ENCODE measurements at regions not wholly inside any gene's neighbourhood (a gene's known extent, or its start where the extent isn't known, plus 50 kb on each side); places are given as distances from the start of the nearest gene placed in this dataset.

DNA sequence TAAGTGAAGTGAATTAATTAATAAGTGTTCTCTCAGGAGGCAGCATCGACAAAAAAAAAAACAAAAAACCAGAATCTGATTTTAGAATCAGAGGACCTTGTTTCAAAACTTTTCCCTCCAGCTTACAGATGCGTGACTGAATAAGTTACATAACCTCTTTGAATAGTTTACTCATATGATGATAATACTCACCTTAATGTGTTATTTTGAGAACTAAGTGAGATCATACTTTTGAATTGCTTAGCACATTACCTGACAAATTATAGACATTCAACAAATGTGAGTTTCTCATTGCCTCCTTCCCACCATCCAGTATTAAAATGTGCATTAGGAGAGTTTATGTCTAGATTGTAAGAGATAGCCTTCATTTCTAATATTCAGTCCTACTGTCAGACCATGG, 94.0 kb downstream of the SOX2 start:
- no peaks in the 10 kb centered on the region for H3K4me1 ChIP-seq (ENCODE audit: insufficient read depth, low read length)
- H4K20me1 ChIP-seq (ENCODE audit: insufficient read depth, low read length), result no peaks in the 10 kb centered on the region
- no peaks in the 10 kb centered on the region for H3K79me2 ChIP-seq (ENCODE audit: insufficient read depth, low read length)
- no peaks in the 10 kb centered on the region for H3K36me3 ChIP-seq (ENCODE audit: insufficient read depth, low read length)
- TF ChIP-seq, protein P1, sequence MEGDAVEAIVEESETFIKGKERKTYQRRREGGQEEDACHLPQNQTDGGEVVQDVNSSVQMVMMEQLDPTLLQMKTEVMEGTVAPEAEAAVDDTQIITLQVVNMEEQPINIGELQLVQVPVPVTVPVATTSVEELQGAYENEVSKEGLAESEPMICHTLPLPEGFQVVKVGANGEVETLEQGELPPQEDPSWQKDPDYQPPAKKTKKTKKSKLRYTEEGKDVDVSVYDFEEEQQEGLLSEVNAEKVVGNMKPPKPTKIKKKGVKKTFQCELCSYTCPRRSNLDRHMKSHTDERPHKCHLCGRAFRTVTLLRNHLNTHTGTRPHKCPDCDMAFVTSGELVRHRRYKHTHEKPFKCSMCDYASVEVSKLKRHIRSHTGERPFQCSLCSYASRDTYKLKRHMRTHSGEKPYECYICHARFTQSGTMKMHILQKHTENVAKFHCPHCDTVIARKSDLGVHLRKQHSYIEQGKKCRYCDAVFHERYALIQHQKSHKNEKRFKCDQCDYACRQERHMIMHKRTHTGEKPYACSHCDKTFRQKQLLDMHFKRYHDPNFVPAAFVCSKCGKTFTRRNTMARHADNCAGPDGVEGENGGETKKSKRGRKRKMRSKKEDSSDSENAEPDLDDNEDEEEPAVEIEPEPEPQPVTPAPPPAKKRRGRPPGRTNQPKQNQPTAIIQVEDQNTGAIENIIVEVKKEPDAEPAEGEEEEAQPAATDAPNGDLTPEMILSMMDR (IDR thresholded peaks at IDR 0.05; ENCODE audit: extremely low read depth, low read depth, low read length), result no peak
- no peak overlapping the region for H3K4me3 ChIP-seq (ENCODE audit: insufficient read depth, low read length)
- H3K9me3 ChIP-seq (ENCODE audit: low read depth, low read length), result no peaks in the 10 kb centered on the region
- DNase-seq (ENCODE audit: insufficient read length, low spot score, missing footprints), result no peak
- H3K27me3 ChIP-seq (ENCODE audit: insufficient read depth, low read length), result no peaks in the 10 kb centered on the region
- no peak overlapping the region for H3K4me2 ChIP-seq (ENCODE audit: insufficient read depth, low read length)
- H3K27ac ChIP-seq (ENCODE audit: low read depth, low read length), result no peak overlapping the region
- no peak overlapping the region for H2AFZ ChIP-seq (ENCODE audit: low read length)

DNA sequence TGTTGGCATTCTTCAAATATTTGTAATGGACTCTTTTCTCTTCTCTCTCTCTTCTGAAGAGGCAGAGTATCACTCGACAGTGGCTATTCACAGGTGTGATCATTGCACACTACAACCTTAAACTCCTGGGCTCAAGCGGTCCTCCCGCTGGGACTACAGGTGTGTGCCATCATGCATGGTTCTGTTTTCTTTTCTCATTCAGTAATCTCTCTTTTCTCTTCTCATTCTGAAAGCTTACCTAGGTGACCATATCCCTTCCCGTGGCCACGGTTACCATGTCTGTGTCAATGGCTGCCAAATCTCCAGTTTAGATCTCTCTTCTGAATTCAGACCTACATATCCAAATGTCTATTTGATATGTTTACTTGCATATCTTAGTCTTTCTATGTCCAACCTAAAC, 96.3 kb downstream of the SOX2 start:
- H3K36me3 ChIP-seq (ENCODE audit: insufficient read depth, low read length), result no peaks in the 10 kb centered on the region

GRCh38 chr3:181823716-181824115, 112.0 kb downstream of the SOX2 start:
- Histone ChIP-seq H3K36me3 (ENCODE audit: insufficient read depth, low read length) (no peaks in the 10 kb centered on the region), H3K4me3 (ENCODE audit: insufficient read depth, low read length) (no peak overlapping the region), H3K27me3 (ENCODE audit: insufficient read depth, low read length) (no peaks in the 10 kb centered on the region), H3K9me3 (ENCODE audit: low read depth, low read length) (no peaks in the 10 kb centered on the region), H3K4me1 (ENCODE audit: insufficient read depth, low read length) (no peaks in the 10 kb centered on the region), H2AFZ (ENCODE audit: low read length) (no peak overlapping the region), H3K4me2 (ENCODE audit: insufficient read depth, low read length) (no peak overlapping the region), H3K27ac (ENCODE audit: low read depth, low read length) (no peak overlapping the region), H3K79me2 (ENCODE audit: insufficient read depth, low read length) (no peaks in the 10 kb centered on the region), H4K20me1 (ENCODE audit: insufficient read depth, low read length) (no peaks in the 10 kb centered on the region)
- TF ChIP-seq, protein P1 (IDR thresholded peaks at IDR 0.05; ENCODE audit: extremely low read depth, low read depth, low read length), result no peak
- DNase-seq (ENCODE audit: insufficient read length, low spot score, missing footprints), result no peak

More for the DNA sequence above, 96.3 kb downstream of the SOX2 start:
- Histone ChIP-seq H4K20me1 (ENCODE audit: insufficient read depth, low read length) (no peaks in the 10 kb centered on the region), H3K27me3 (ENCODE audit: insufficient read depth, low read length) (no peaks in the 10 kb centered on the region), H3K79me2 (ENCODE audit: insufficient read depth, low read length) (no peaks in the 10 kb centered on the region), H3K4me1 (ENCODE audit: insufficient read depth, low read length) (no peaks in the 10 kb centered on the region), H2AFZ (ENCODE audit: low read length) (no peak overlapping the region), H3K27ac (ENCODE audit: low read depth, low read length) (no peak overlapping the region), H3K4me3 (ENCODE audit: insufficient read depth, low read length) (no peak overlapping the region), H3K4me2 (ENCODE audit: insufficient read depth, low read length) (no peak overlapping the region), H3K9me3 (ENCODE audit: low read depth, low read length) (no peaks in the 10 kb centered on the region)
- no peak for DNase-seq (ENCODE audit: insufficient read length, low spot score, missing footprints)
- TF ChIP-seq, protein P1 (IDR thresholded peaks at IDR 0.05; ENCODE audit: extremely low read depth, low read depth, low read length), result no peak

DNA sequence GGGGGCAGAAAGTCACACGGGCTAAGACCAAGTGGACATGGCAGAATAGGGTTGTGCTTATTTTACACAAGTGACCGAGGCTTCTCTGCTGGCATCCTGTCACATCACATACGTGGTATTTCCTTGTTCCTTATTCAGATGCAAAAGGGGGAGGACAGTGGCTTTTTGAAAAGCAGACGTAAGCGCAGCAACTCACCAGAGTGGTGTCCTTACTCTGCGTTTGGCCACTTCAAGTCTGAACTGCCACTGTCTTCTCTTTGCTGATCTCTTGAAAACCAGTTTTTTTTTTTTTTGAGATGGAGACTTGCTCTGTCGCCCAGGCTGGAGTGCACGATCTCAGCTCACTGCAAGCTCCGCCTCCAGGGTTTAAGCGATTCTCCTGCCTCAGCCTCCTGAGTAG, 113.2 kb downstream of the SOX2 start:
- no peaks in the 10 kb centered on the region for H4K20me1 ChIP-seq (ENCODE audit: insufficient read depth, low read length)

More for the DNA sequence above, 113.2 kb downstream of the SOX2 start:
- H3K9me3 ChIP-seq (ENCODE audit: low read depth, low read length), result no peaks in the 10 kb centered on the region
- TF ChIP-seq, protein P1 (IDR thresholded peaks at IDR 0.05; ENCODE audit: extremely low read depth, low read depth, low read length), result no peak
- no peaks in the 10 kb centered on the region for H3K79me2 ChIP-seq (ENCODE audit: insufficient read depth, low read length)
- no peak overlapping the region for H3K4me3 ChIP-seq (ENCODE audit: insufficient read depth, low read length)
- H3K27ac ChIP-seq (ENCODE audit: low read depth, low read length), result no peak overlapping the region
- H3K36me3 ChIP-seq (ENCODE audit: insufficient read depth, low read length), result no peaks in the 10 kb centered on the region
- no peaks in the 10 kb centered on the region for H3K27me3 ChIP-seq (ENCODE audit: insufficient read depth, low read length)
- H3K4me1 ChIP-seq (ENCODE audit: insufficient read depth, low read length), result no peaks in the 10 kb centered on the region
- DNase-seq (ENCODE audit: insufficient read length, low spot score, missing footprints), result no peak
- H2AFZ ChIP-seq (ENCODE audit: low read length), result no peak overlapping the region
- H3K4me2 ChIP-seq (ENCODE audit: insufficient read depth, low read length), result no peak overlapping the region
